H9 (cell line): ENCODE measurements at regions not wholly inside any gene's neighbourhood (a gene's known extent, or its start where the extent isn't known, plus 50 kb on each side); places are given as distances from the start of the nearest gene placed in this dataset.

Source experiments
- DNase-seq: peaks from one replicate; pipeline ENCODE4 v3.0.0-alpha.2; 2017
- H2AFZ ChIP-seq: one replicate; pipeline ENCODE4 v1.6.1; 2013; ENCODE audit warnings: mild to moderate bottlenecking, low read length, control low read depth, moderate library complexity
- H2AK5ac ChIP-seq: 2 replicates; pipeline ENCODE4 v1.6.1; 2013; ENCODE audit warnings: low read length, control low read depth, mixed read lengths; ENCODE audit not compliant: insufficient read length
- H2BK120ac ChIP-seq: one replicate; pipeline ENCODE4 v1.6.1; 2013; ENCODE audit warnings: low read depth, mild to moderate bottlenecking, low read length, control low read depth, inconsistent platforms; ENCODE audit not compliant: poor library complexity, severe bottlenecking
- H2BK12ac ChIP-seq: 2 replicates; pipeline ENCODE4 v1.6.1; 2013; ENCODE audit warnings: low read length, control low read depth, mixed read lengths, low read depth; ENCODE audit not compliant: insufficient read length
- H2BK15ac ChIP-seq: 2 replicates; pipeline ENCODE4 v1.6.1; 2013; ENCODE audit warnings: low read depth, low read length, control low read depth
- H2BK20ac ChIP-seq: one replicate; pipeline ENCODE4 v1.6.1; 2013; ENCODE audit warnings: low read depth, mild to moderate bottlenecking, low read length, control low read depth, inconsistent platforms; ENCODE audit not compliant: poor library complexity, severe bottlenecking
- H2BK5ac ChIP-seq: 2 replicates; pipeline ENCODE4 v1.6.1; 2013; ENCODE audit warnings: low read length, control low read depth, mixed read lengths; ENCODE audit not compliant: insufficient read length
- H3K14ac ChIP-seq: 2 replicates; pipeline ENCODE4 v1.6.1; 2013; ENCODE audit warnings: low read length, control low read depth; ENCODE audit not compliant: insufficient read depth
- H3K18ac ChIP-seq: 2 replicates; pipeline ENCODE4 v1.6.1; 2013; ENCODE audit warnings: low read depth, mild to moderate bottlenecking, mixed read lengths, low read length, control low read depth; ENCODE audit not compliant: insufficient read length
- H3K23ac ChIP-seq: 2 replicates; pipeline ENCODE4 v1.6.1; 2013; ENCODE audit warnings: low read length, control low read depth, mixed read lengths, low read depth; ENCODE audit not compliant: insufficient read length
- H3K23me2 ChIP-seq: 2 replicates; pipeline ENCODE4 v1.6.1; 2013; ENCODE audit warnings: low read depth, mild to moderate bottlenecking, mixed read lengths, low read length, control low read depth; ENCODE audit not compliant: insufficient read length, poor library complexity, severe bottlenecking
- H3K27ac ChIP-seq: 2 replicates; pipeline ENCODE4 v1.5.1; 2013; ENCODE audit warnings: low read length, control low read depth, mixed read lengths, low read depth; ENCODE audit not compliant: insufficient read length
- H3K27me3 ChIP-seq: 2 replicates; pipeline ENCODE4 v1.6.1; 2013; ENCODE audit warnings: low read length, control low read depth, inconsistent platforms; ENCODE audit not compliant: insufficient read depth
- H3K4ac ChIP-seq: 2 replicates; pipeline ENCODE4 v1.6.1; 2013; ENCODE audit warnings: low read depth, mild to moderate bottlenecking, control low read depth, inconsistent platforms, low read length, moderate library complexity
- H3K4me1 ChIP-seq: 2 replicates; pipeline ENCODE4 v1.6.1; 2013; ENCODE audit warnings: low read length, control low read depth, inconsistent platforms; ENCODE audit not compliant: insufficient read depth
- H3K4me2 ChIP-seq: 2 replicates; pipeline ENCODE4 v1.6.1; 2013; ENCODE audit warnings: low read length, control low read depth, mixed read lengths; ENCODE audit not compliant: insufficient read length, insufficient read depth
- H3K56ac ChIP-seq: 2 replicates; pipeline ENCODE4 v1.6.1; 2013; ENCODE audit warnings: low read depth, mild to moderate bottlenecking, mixed read lengths, low read length, control low read depth; ENCODE audit not compliant: insufficient read length
- H3K79me1 ChIP-seq: 2 replicates; pipeline ENCODE4 v1.6.1; 2013; ENCODE audit warnings: low read depth, mild to moderate bottlenecking, moderate library complexity, low read length, control low read depth, inconsistent platforms; ENCODE audit not compliant: insufficient read depth, poor library complexity, severe bottlenecking
- H3K79me2 ChIP-seq: 2 replicates; pipeline ENCODE4 v1.6.1; 2013; ENCODE audit warnings: low read length, control low read depth, inconsistent platforms; ENCODE audit not compliant: insufficient read depth
- H3K9ac ChIP-seq: 2 replicates; pipeline ENCODE4 v1.6.1; 2013; ENCODE audit warnings: low read length, control low read depth, mixed read lengths; ENCODE audit not compliant: insufficient read length; ENCODE audit errors: extremely low read depth
- H3K9me3 ChIP-seq: one replicate; pipeline ENCODE4 v1.6.1; 2013; ENCODE audit warnings: low read depth, low read length, inconsistent platforms; ENCODE audit not compliant: control insufficient read depth
- H3T11ph ChIP-seq: one replicate; pipeline ENCODE4 v1.6.1; 2013; ENCODE audit warnings: mild to moderate bottlenecking, low read length, control low read depth, inconsistent platforms
- H4K20me1 ChIP-seq: one replicate; pipeline ENCODE4 v1.6.1; 2013; ENCODE audit not compliant: control insufficient read depth, insufficient read length, insufficient read depth
- H4K5ac ChIP-seq: 2 replicates; pipeline ENCODE4 v1.6.1; 2013; ENCODE audit warnings: low read depth, mild to moderate bottlenecking, mixed read lengths, low read length, control low read depth; ENCODE audit not compliant: insufficient read length
- H4K8ac ChIP-seq: replicated peaks from 2 replicates; pipeline ENCODE4 v1.6.1; 2013; ENCODE audit warnings: low read length, control low read depth, mixed read lengths, low read depth; ENCODE audit not compliant: insufficient read length
- H4K91ac ChIP-seq: 2 replicates; pipeline ENCODE4 v1.6.1; 2013; ENCODE audit warnings: low read depth, mild to moderate bottlenecking, moderate library complexity, mixed read lengths, low read length, control low read depth; ENCODE audit not compliant: insufficient read length
- H3K27ac Mint-ChIP-seq, 3 experiments: 2 replicates in 2 of 3; 3 replicates in 1 of 3; pipeline ENCODE4 v1.8.0; 2020 to 2021; ENCODE audit warnings: mixed read lengths in 3 of 3, mild to moderate bottlenecking in 1 of 3, moderate library complexity in 1 of 3
- H3K27me3 Mint-ChIP-seq: 2 replicates; pipeline ENCODE4 v1.8.0; 2021; ENCODE audit warnings: low read depth, mild to moderate bottlenecking, moderate library complexity, mixed read lengths
- H3K36me3 Mint-ChIP-seq, 3 experiments: 2 replicates in 2 of 3; 3 replicates in 1 of 3; pipeline ENCODE4 v1.8.0; 2020 to 2021; ENCODE audit warnings: low read depth in 3 of 3, mixed read lengths in 3 of 3; ENCODE audit not compliant: insufficient read depth in 1 of 3
- H3K4me1 Mint-ChIP-seq, 2 experiments: 2 replicates each; pipeline ENCODE4 v1.8.0; 2020; ENCODE audit warnings: mixed read lengths in 2 of 2
- H3K4me3 Mint-ChIP-seq, 2 experiments: 2 replicates in 1 of 2; 3 replicates in 1 of 2; pipeline ENCODE4 v1.8.0; 2020 to 2021; ENCODE audit warnings: mild to moderate bottlenecking in 2 of 2, mixed read lengths in 2 of 2, moderate library complexity in 1 of 2
- H3K9me3 Mint-ChIP-seq, 2 experiments: 2 replicates in 1 of 2; 3 replicates in 1 of 2; pipeline ENCODE4 v1.8.0; 2020; ENCODE audit warnings: mild to moderate bottlenecking in 2 of 2, mixed read lengths in 2 of 2, moderate library complexity in 1 of 2
- CTCF ChIP-seq: fragments of 200-600 bp; sonication (generic); conservative IDR thresholded peaks from 3 replicates; pipeline ENCODE4 v1.8.0; 2021; ENCODE audit warnings: antibody characterized with exemption, mild to moderate bottlenecking
- whole genome bisulfite sequencing: extraction: QIAGEN DNeasy Blood & Tissue Kit; methylation state at CpG from one replicate; pipeline ENCODE4 v1.1.7; 2013; ENCODE audit warnings: missing lambda C conversion rate, low lambda C conversion rate, mixed read lengths; ENCODE audit not compliant: insufficient read length; ENCODE audit errors: extremely low coverage; 5-methylcytosine and 5-hydroxymethylcytosine counted together

- Histone ChIP-seq H2BK120ac (no peak overlapping the region), H3K79me1 (no peaks in the 10 kb centered on the region), H3K14ac (no peak overlapping the region), H3K4me2 (no peak overlapping the region), H2AK5ac (no peak overlapping the region), H4K5ac (no peak overlapping the region), H4K91ac (no peak overlapping the region), H4K8ac (no peak overlapping the region), H3K27me3 (no peaks in the 10 kb centered on the region), H3K23ac (no peak overlapping the region), H3K4ac (no peak overlapping the region), H2BK5ac (no peak overlapping the region), H2BK12ac (no peak overlapping the region), H3K23me2 (no peaks in the 10 kb centered on the region), H2BK15ac (no peak overlapping the region), H3K4me1 (no peaks in the 10 kb centered on the region), H3T11ph (no peak overlapping the region), H3K18ac (no peak overlapping the region), H2BK20ac (no peak overlapping the region), H3K9ac (no peak overlapping the region), H3K56ac (no peak overlapping the region), H2AFZ (no peak overlapping the region), H4K20me1 (no peaks in the 10 kb centered on the region), H3K9me3 (no peaks in the 10 kb centered on the region), H3K27ac (no peak overlapping the region), H3K79me2 (no peaks in the 10 kb centered on the region)
- no peak for DNase-seq
- TF ChIP-seq CTCF: no peak
- Mint-ChIP-seq H3K27ac (peak overlapping the region in 2 of 3 experiments; percentile 27 to 77; a peak in 3 of 7 replicates), H3K27me3 (no peaks in the 10 kb centered on the region), H3K4me1 (peaks cover 20 to 29% of the 10 kb centered on the region in 2 experiments), H3K36me3 (no peaks in the 10 kb centered on the region; a peak in 1 of 7 replicates), H3K4me3 (no peak overlapping the region), H3K9me3 (no peaks in the 10 kb centered on the region)
- no CpG with 5 or more reads among the region's 5 CpGs for WGBS
These were observed 354.1 kb upstream of the SEMA3A start for GRCh38 chr7:84548366-84549365.
